KBM-7 (cell line): ENCODE measurements at regions not wholly inside any gene's neighbourhood (a gene's known extent, or its start where the extent isn't known, plus 50 kb on each side); places are given as distances from the start of the nearest gene placed in this dataset.
"Not testable (repeated sequence)": the region's sequence is repeated elsewhere in the genome, so short reads cannot be mapped to it uniquely, and the experiment has no call there.

Experiments
- DNase-seq: peaks from one replicate; pipeline ENCODE4 v3.0.0-alpha.2; 2015
- in situ Hi-C: fragments of 300-500 bp; cut with MboI; formaldehyde crosslinking; loops from 2 replicates; pipeline ENCODE4 v1.14.3; 2020; ENCODE audit warnings: low sequenced_read_pairs, low pct_unique_long_range_greater_than_20kb, mixed read lengths

DNA sequence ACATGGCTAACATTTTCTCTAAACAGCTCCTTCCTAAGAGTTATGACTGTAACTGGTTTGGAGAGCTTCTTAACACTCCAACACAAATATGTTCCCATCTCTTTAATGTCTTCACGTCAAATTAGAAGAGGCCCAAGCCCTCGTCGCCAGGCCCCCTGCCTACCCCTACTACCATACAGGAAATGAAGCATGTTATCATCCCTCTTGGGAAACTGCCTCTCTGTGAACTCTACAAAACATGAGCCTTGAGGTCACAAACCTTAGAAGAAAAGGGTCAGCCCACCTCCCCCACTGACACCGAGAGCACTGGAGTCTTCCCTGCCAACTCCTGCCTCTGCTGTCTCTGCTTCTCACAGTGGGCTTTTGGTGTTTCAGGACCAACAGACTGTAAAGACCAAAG lies 243.1 kb upstream of the STT3B start:
- in situ Hi-C loops, result no loop called here
- DNase-seq, result peak; percentile 20

DNA sequence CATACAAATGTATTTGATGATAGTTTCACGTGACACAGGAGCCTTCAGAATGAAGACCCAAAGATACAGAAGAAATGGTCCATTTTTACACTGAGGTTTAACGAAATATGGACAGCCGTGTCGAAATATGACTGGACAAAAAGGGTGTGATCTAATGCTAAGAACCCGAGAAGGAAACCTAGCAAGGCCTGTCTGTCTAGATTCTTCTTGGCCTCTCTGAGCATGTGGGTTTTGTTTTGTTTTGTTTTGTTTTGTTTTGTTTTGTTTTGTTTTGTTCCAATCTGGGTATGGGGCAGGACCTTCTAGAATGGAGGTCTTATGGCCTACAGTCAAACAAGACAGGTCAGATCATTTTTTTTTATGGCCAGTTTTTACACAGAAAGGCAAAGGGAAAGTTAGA lies 242.7 kb upstream of the STT3B start:
- DNase-seq, result no peak
- in situ Hi-C loops, result no loop called here

DNA sequence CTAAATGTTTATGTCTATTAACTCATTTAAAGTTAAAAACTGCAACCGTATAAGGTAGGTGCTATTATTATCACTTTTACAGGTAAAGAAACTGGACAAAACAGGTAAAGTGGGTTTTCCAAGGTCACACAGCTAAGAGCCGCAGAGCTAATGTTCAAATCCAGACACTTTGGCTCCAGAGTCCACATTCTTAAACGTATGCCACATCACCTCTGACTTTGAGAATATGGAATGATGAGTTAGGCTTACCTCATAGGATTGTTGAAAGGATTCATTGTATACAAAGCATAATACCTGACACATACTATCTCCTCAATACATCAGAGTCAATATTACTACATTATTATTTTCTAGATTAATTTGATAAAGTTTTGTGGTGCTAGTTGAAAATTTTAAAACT lies 240.9 kb upstream of the STT3B start:
- in situ Hi-C loops, result no loop called here
- no peak for DNase-seq

DNA sequence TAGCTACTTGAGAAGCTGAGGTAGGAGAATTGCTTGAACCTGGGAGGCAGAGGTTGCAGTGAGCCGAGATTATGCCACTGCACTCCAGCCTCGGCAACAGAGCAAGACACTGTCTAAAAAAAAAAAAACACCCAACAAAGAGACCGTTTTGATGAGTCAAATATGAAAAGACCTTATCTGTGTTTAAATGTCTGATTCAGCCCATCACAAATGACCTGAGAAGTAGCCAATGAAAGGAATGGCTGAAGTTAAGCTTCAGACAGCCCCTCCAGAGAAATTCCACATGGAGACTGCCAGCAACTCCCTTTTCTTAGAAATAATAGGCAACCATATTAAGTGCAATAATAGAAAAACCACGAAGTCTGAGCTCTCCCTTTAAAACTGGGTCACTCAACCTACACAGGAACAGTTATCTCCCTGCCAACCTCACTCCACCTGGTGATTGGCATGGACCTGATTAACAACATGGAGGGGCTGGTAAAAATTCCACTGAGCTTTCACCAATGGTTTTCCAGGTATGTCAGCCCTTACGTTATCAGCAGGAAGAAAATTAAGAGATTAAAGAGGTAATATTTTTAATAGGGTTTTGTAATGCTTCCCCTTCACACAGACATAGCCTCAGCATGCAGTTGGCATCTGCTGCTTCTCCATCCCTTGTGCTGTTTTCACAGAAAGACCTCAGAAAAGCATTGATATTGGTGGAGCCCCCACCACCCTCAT lies 238.1 kb upstream of the STT3B start:
- DNase-seq, result no peak
- in situ Hi-C loops, result no loop called here

DNA sequence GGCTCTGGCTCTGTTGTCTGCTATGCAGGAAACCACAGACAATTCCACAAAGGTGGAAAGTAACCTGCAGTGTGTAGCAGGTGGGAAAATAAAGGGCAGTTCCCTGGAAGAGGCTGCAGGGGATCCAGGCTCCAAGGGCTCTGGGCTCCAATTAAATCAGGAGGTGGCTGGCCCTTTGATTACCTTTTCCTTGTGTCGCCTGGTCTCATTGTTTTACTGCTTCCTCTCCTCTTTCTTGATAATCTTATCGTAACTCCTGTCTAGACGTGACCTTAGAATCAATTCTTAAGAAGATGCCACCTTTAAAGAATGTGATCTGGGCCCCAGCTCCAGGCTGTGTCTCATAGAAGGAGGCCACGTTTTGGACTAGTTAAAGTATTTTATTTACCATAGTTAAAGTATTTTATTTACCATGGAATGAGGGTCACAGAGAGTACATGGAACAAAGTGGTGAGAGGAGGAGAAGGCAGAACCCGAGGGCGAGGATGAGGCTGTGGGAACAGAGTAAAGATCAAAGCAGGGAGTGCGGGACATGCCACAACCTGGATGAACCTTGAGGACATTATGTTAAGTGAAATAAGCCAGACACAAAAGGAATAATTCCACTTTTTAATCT lies 237.5 kb upstream of the STT3B start:
- DNase-seq, result no peak
- in situ Hi-C loops, result no loop called here

DNA sequence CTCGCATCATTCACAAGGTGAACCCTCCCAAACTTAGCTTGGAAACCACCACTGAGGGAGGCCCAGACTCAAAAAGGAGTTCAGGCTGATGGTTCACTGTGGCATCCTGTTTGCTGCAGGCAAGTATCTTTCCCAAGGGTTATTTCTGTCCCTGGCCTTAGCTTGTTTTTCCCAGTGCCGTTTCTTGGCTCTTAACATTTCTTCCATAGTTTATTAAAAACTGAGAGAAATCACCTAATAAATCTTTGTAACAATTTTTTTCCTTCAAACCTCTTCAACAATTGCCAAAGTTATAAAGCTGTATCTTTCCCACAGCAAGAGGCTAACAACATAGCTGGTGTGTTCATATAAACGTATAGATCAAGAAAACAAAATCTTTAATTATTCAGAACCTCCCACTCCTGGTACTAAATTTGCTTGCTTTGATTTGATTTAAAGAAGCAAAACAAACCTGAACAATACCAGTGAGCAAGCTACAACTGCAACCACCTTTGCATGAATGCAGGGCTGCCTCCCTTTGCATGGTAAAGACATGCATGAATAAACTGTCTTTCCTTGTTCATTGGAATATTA lies 234.9 kb upstream of the STT3B start:
- in situ Hi-C loops, result no loop called here
- DNase-seq, result no peak

DNA sequence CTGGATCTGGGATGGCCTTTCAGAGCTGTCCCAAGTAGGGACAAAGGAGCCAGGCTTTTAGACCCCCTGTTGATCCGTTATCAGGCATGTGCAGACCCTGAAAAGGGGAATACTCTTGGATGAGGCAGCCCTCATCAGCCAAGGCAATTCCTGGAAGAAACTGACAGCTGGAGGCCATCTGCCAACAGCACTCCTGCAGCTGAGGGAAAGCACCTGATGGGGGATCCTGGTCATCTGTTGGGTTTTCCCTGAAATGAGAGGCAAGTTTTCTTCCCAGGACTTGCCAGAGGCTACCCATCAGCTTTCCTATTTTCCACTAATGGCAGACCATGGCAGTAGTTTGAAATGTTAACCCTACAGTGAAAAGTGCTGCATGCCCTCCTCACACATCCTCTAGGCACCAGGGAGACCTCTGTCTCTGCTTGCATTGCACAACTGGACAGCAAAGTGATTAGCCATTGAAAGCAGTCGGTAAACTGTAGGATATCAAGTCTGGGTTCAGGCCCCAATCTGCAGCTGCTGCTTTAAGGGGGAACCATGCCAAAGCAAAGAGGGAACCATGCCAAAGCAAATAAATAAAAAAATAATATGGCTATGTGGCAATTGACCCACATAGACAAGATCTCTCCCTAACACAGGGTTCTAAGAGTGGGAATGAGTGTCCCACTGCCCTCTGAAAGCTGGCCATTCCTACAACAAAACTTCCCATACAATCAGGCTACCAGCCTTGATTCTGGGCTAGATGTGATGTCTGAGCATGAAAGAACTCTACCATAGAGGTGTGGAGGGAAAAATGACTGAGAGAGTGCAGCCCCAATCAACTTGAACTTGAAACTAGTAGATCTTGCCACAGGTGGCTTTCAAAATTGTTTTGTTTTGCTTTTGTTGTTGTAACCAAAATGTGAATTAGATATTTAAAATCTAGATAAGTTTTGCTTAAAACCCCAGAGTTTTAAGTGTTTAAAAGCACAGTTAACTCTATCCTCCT lies 232.0 kb upstream of the STT3B start:
- in situ Hi-C loops, result no loop called here

DNA sequence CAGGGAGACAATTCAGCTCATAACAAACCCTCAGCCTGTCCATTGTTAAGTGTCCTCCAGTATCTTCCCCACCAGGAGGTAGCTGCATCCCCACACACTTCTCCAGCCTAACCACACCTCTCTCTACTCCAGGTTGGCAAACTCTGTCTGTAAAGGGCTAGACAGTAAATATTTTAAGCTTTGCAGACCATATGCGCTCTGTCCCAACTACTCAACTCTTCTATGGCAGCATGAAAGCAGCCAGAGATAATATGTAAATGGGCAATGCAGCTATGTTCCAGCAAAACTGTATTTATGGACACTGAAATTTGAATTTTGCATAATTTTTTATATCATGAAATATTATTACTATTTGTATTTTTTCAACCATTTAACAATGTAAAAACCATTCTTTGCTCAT lies 230.4 kb upstream of the STT3B start:
- DNase-seq, result no peak
- in situ Hi-C loops, result no loop called here

More for the DNA sequence above, 232.0 kb upstream of the STT3B start:
- DNase-seq, result no peak

DNA sequence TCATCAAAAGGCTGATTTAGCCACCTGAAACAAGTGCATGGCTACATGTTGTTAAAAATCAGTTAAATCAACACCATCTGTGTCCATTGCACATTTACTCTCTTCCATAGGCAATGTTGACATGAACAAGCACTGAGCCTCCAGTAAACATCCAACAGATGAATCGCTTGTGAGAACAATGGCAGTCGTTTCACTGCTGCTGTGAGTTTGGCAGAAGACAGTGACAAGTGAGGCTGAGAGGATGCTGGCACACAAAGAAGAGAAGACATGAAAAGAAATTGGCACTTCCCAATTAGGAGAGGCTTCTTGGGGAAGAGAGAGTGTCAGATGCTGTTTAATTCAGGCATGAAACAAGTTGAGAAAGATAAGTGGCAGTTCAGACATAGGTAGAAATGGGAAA lies 227.4 kb upstream of the STT3B start:
- no peak for DNase-seq
- in situ Hi-C loops, result no loop called here

DNA sequence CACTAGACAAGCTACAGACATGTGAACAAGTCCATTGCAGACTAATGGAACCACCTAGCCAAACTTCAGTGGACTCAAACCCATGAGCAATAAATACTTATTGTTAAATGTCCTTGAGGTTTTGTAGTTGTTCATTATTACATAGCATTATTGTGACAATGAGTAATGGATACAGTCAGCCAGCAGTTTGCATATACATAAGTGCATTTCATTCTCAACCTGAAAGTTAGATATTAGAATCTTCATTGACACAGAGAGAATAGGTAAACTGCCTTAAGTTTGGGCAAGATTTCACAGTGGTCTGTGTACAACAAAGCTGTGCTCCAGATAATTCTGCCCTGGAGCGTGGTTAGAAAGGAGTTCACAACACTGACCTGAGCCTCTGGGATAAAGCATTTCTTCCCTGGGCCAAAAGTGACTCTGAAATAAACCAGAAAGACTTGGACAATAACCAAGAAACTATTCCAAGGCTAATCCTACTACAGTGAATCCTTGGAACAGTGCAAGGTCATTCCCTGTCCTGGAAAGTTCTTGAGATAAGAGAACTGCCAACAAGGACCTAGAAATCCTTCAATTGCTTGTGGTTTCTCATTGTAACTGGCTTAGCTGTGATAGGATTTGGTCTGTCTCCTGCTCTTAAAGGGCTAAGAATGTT lies 225.5 kb upstream of the STT3B start:
- no peak for DNase-seq

DNA sequence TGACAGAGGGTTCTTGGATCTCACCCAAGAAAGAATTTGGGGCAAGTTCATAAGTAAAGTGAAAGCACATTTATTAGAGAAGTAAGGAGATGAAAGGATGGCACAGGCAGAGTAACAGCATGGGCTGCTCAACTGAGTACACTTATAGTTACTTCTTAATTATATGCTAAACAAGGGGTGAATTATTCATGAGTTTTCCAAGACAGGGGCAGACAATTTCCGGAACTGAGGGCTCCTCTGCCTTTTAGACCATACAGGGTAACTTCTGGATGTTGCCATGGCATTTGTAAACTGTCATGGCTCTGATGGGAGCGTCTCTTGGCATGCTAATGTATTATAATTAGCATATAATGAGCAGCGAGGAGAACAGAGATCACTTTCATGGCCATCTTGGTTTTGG lies 221.2 kb upstream of the STT3B start:
- in situ Hi-C loops, result no loop called here
- no peak for DNase-seq

More for the DNA sequence above, 225.5 kb upstream of the STT3B start:
- in situ Hi-C loops, result no loop called here

DNA sequence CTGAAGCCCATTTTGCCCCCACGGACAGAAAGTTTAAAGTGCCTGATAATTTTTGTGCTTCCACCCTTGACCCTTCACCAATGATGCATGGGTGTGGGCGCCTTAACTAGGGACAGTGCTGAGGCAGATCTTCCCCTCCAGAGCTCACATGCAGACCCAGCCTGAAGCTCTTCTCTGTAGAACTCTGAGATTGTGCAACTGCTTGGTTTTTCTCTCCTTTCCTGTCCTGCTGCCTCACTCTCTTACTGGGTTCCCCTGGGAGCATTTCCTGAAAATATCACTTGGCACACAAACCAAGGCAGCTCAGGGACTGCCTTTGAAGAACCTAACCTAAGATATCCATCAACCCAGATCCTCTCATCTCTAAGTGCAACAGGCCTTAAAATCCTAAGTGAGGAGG lies 220.3 kb upstream of the STT3B start:
- DNase-seq, result peak; percentile 16
- in situ Hi-C loops, result no loop called here

DNA sequence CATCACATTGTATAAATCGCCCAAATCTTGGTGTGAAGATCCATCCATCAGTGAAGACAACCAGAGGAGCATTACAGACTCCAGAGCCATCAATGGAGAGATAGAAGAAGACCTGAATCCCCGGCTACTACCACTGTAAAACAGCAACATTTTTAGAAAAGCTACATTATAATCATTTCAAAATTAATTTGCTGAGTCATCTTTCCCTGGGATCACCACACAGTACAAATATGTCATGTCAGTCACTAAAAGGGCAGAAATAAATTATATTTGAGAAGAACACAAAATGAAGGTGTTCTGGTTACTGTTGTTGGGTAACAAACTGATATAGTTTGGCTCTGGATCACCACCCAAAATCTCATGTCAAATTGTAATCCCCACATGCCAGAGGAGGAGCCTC lies 218.5 kb upstream of the STT3B start:
- DNase-seq, result no peak
- in situ Hi-C loops, result no loop called here

DNA sequence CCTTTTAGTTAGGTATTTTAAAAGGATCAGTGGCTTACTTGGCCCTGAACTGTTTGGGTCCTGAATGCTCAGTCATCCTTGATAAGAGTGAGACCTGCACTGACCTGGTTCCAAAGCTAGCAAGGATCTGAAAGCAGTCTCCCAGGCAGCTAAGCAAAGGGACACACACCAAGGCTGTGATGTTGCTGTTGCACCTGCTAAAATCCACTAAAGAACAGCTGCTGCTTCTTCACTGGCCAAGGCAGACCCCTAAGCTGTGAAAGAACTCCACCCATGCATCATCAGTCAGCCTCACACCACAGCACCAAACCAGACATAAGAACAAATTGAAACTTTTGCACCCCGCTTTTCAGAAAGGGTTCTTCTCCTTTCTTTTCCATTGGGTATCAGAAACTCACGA lies 213.4 kb upstream of the STT3B start:
- in situ Hi-C loops, result no loop called here
- DNase-seq, result no peak

DNA sequence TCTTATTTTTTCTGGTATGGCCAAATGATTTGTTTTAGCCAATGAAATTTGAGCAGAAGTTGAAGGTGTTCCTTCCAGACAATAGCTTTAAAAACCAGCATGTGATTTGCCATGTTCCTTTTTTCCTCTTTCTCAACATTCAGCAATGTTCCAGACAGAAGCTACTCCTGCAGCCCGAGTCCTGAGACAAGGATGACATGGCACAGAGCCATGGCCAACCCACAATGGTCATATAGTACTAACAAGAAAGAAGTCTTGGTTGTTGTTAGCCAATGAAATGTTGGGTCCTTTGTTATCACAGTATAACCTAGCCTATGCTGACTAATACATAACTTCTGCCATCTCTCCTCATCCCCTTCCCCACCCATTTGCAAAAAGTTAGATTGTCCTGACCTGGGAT lies 211.1 kb upstream of the STT3B start:
- in situ Hi-C loops, result no loop called here

DNA sequence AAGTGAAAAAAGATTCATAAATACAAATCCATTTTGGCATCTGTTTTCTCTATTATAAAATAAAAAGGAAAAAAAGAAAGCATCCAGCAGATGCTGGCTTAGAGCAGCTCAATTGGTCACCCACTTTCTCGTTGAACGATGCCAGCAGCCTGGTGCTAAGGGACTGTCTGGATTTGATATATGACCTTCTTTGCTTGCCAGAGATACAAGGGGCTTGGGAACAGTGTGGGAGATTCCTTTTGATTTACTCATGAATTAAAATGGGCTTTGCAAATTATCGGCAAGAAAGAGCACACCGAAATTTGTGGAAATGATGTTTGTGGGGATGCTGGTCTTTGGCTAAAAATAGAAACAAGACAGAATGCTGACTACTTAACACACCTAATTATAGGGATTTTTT lies 210.3 kb upstream of the STT3B start:
- DNase-seq, result no peak
- in situ Hi-C loops, result no loop called here

More for the DNA sequence above, 211.1 kb upstream of the STT3B start:
- no peak for DNase-seq

DNA sequence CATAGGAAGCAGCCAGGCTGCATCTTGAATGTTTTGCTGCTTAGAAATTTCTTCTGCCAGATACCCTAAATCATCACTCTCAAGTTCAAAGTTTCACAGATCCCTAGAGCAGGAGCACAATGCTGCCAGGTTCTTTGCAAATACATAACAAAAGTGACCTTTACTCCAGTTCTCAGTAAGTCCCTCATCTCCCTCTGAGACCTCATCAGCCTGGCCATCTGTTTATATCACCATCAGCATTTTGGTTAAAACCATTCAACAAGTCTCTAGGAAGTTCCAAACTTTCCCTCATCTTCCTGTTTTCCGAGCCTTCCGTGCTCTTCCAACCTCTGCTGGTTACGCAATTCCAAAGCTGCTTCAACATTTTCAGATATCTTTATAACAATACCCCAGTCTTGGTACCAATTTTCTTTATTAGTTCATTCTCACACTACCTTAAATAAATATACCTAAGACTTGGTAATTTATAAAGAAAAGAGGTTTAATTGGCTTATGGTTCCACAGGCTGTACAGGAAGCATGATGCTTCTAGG lies 204.8 kb upstream of the STT3B start:
- DNase-seq, in situ Hi-C loops: not testable (repeated sequence)

DNA sequence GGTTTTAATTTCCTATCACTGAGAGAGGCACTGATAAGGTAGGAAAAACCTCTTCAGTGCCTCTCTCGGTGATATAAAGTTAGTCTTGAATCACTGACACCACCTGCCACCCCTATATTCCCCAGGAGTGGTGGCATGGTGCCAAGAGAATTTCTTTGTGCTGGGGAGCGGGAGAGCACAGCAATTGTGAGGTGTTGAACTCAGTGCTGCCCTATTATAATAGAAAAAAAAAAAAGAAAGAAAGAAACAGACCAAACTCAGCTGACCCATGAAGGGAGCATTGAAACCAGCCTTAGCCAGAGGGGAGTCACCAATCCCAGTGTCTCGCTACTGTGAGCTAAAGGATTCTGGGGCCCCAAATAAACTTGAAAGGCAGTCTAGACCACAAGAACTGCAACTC lies 201.4 kb upstream of the STT3B start:
- in situ Hi-C loops, result no loop called here
- DNase-seq, result no peak

DNA sequence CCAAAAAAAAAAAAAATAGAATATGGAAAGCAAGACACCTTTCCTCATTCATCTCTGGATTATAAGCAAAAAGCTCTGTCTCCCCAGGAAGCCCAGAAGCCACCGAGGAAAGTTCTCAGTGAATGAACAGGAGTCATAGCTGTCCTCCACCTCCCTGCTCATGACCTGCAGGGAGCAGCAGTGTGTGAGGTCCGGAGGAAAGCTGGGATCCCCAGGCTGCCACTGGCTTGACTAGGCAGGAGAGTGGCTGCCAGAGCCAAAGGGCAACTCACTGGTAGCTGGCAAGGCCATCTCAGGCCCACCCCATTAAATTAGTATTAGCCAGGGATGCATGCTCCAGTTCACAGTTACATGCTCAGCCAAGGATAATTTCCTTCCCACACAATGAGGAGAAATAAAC lies 191.6 kb upstream of the STT3B start:
- in situ Hi-C loops, result no loop called here

More for the DNA sequence above, 191.6 kb upstream of the STT3B start:
- DNase-seq, result no peak
